Liver (tissue), 8 donors: ENCODE measurements at regions not wholly inside any gene's neighbourhood (a gene's known extent, or its start where the extent isn't known, plus 50 kb on each side); places are given as distances from the start of the nearest gene placed in this dataset.

Source experiments
- DNase-seq: peaks from one replicate; pipeline ENCODE4 v3.0.0-alpha.2; 2017; ENCODE audit warnings: low spot score
- H3K27ac ChIP-seq, 2 donors: one replicate each; pipeline ENCODE4 v1.7.0; 2013; ENCODE audit warnings: inconsistent platforms in 2 of 2, low read length in 2 of 2, control low read depth in 1 of 2, low read depth in 1 of 2, mild to moderate bottlenecking in 1 of 2
- H3K27me3 ChIP-seq, 4 donors: one replicate each; pipeline versions ENCODE4 v1.6.1 to v1.7.0; 2013; ENCODE audit warnings: low read length in 3 of 4, inconsistent platforms in 1 of 4, mild to moderate bottlenecking in 1 of 4, moderate library complexity in 1 of 4; ENCODE audit not compliant: control insufficient read depth in 4 of 4, insufficient read depth in 4 of 4
- H3K36me3 ChIP-seq, 4 donors: one replicate each; pipeline versions ENCODE4 v1.6.1 to v1.7.0; 2013; ENCODE audit warnings: low read length in 3 of 4, mild to moderate bottlenecking in 3 of 4, low read depth in 1 of 4, moderate library complexity in 1 of 4; ENCODE audit not compliant: control insufficient read depth in 4 of 4, insufficient read depth in 3 of 4
- H3K4me1 ChIP-seq, 4 donors: one replicate each; pipeline versions ENCODE4 v1.6.1 to v1.7.0; 2013; ENCODE audit warnings: low read length in 3 of 4, mild to moderate bottlenecking in 3 of 4, moderate library complexity in 1 of 4; ENCODE audit not compliant: control insufficient read depth in 4 of 4, insufficient read depth in 4 of 4
- H3K4me3 ChIP-seq, 3 donors: one replicate each; pipeline versions ENCODE4 v1.6.1 to v1.7.0; 2013; ENCODE audit warnings: low read length in 3 of 3, control low read depth in 1 of 3, low read depth in 1 of 3, mild to moderate bottlenecking in 1 of 3
- H3K9ac ChIP-seq, 2 donors: one replicate each; pipeline ENCODE4 v1.7.0; 2013; ENCODE audit warnings: low read length in 2 of 2, mild to moderate bottlenecking in 2 of 2, moderate library complexity in 2 of 2, control low read depth in 1 of 2, low read depth in 1 of 2
- H3K9me3 ChIP-seq, 4 donors: one replicate each; pipeline versions ENCODE4 v1.6.1 to v1.7.0; 2013; ENCODE audit warnings: low read length in 3 of 4; ENCODE audit not compliant: control insufficient read depth in 4 of 4
- EGR1 ChIP-seq, 2 donors: IDR thresholded peaks; 2 replicates each; pipeline ENCODE4 v1.6.1; 2016 to 2018; ENCODE audit warnings: antibody characterized with exemption in 2 of 2, low read depth in 2 of 2
- FOXA1 ChIP-seq: IDR thresholded peaks from 2 replicates; pipeline ENCODE4 v1.6.1; 2016; ENCODE audit warnings: antibody characterized with exemption
- FOXA2 ChIP-seq: IDR thresholded peaks from 2 replicates; pipeline ENCODE4 v1.6.1; 2016; ENCODE audit warnings: antibody characterized with exemption
- GABPA ChIP-seq, 2 donors: IDR thresholded peaks in 1 of 2; conservative IDR thresholded peaks in 1 of 2; 2 replicates each; pipeline ENCODE4 v1.6.1; 2016; ENCODE audit warnings: antibody characterized with exemption in 2 of 2, mild to moderate bottlenecking in 1 of 2, moderate library complexity in 1 of 2
- HNF4A ChIP-seq, 2 donors: conservative IDR thresholded peaks; 2 replicates each; pipeline ENCODE4 v1.6.1; 2016; ENCODE audit warnings: antibody characterized with exemption in 2 of 2, mild to moderate bottlenecking in 2 of 2
- HNF4G ChIP-seq: IDR thresholded peaks from 2 replicates; pipeline ENCODE4 v1.6.1; 2016; ENCODE audit warnings: antibody characterized with exemption
- JUND ChIP-seq, 2 donors: IDR thresholded peaks; 2 replicates each; pipeline ENCODE4 v1.6.1; 2016; ENCODE audit warnings: antibody characterized with exemption in 2 of 2
- MAX ChIP-seq: IDR thresholded peaks from 2 replicates; pipeline ENCODE4 v1.6.1; 2016; ENCODE audit warnings: antibody characterized with exemption
- NR2F2 ChIP-seq: IDR thresholded peaks from 2 replicates; pipeline ENCODE4 v1.6.1; 2016; ENCODE audit warnings: antibody characterized with exemption
- RAD21 ChIP-seq, 2 donors: IDR thresholded peaks; 2 replicates each; pipeline ENCODE4 v1.6.1; 2016; ENCODE audit warnings: antibody characterized with exemption in 2 of 2, mild to moderate bottlenecking in 2 of 2
- REST ChIP-seq: IDR thresholded peaks from 2 replicates; pipeline ENCODE4 v1.6.1; 2016; ENCODE audit warnings: antibody characterized with exemption, mild to moderate bottlenecking
- RXRA ChIP-seq, 2 donors: IDR thresholded peaks; 2 replicates each; pipeline ENCODE4 v1.6.1; 2017 to 2018; ENCODE audit warnings: antibody characterized with exemption in 2 of 2, mild to moderate bottlenecking in 1 of 2
- SP1 ChIP-seq: IDR thresholded peaks from 2 replicates; pipeline ENCODE4 v1.6.1; 2018; ENCODE audit warnings: antibody characterized with exemption, mild to moderate bottlenecking
- TAF1 ChIP-seq: conservative IDR thresholded peaks from 2 replicates; pipeline ENCODE4 v1.6.1; 2016; ENCODE audit warnings: antibody characterized with exemption, mild to moderate bottlenecking
- YY1 ChIP-seq: IDR thresholded peaks from 2 replicates; pipeline ENCODE4 v1.6.1; 2016; ENCODE audit warnings: antibody characterized with exemption, mild to moderate bottlenecking
- ZBTB33 ChIP-seq: IDR thresholded peaks from 2 replicates; pipeline ENCODE4 v1.6.1; 2016; ENCODE audit warnings: antibody characterized with exemption
- WGBS: extraction: QIAGEN DNeasy Blood & Tissue Kit; methylation state at CpG from one replicate; pipeline ENCODE4 v1.1.7; 2013; 5-methylcytosine and 5-hydroxymethylcytosine counted together
- TF ChIP-seq, protein P1 (sequence below): IDR thresholded peaks from 2 replicates; pipeline ENCODE4 v1.6.1; 2016; ENCODE audit warnings: antibody characterized with exemption
- TF ChIP-seq, protein P2 (sequence below): fragments of 150-350 bp; IDR thresholded peaks from 2 replicates; pipeline ENCODE4 v1.5.1; 2017; ENCODE audit warnings: improper control_type of control experiment, low read depth, low read length; ENCODE audit not compliant: missing input control
- donor health status: healthy.
- donor health status: healthy.
- donor health status: healthy.
- donor health status: healthy.
- donor health status: healthy.

DNA sequence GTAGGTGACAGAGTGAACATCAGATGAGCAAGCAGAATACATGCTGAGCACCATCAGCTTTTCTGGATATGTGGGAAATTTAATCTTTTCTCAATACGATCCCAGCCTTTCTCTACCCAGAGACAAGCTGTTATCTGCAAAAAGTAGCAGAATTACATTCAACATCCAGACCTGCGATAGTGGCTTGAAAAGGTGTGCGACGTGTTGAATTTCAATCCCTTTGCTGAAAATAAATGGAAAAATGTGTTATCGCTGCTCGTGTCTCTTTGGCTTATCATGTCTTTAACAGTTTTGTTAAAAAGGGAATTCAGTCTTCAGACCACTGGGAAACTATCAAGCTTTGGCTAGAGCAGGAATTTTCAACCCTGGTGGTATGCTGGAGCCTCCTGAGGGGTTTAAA is 98.8 kb upstream of the FAM20A start:
- 90% methylated on average over 6 of the region's 6 CpGs for WGBS
- H3K27ac ChIP-seq: no peak overlapping the region
- TF ChIP-seq FOXA2 (no peak), ZBTB33 (no peak), HNF4G (no peak), TAF1 (no peak), SP1 (no peak), HNF4A (conservative IDR thresholded peaks at IDR 0.05) (no peak), RAD21 (IDR thresholded peaks at IDR 0.05) (no peak), REST (no peak), EGR1 (IDR thresholded peaks at IDR 0.05; ENCODE audit: low read depth in 2 of 2) (no peak)
- TF ChIP-seq, protein P1, sequence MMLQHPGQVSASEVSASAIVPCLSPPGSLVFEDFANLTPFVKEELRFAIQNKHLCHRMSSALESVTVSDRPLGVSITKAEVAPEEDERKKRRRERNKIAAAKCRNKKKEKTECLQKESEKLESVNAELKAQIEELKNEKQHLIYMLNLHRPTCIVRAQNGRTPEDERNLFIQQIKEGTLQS: no peak

GRCh38 chr17:68698746-68699145 is 97.6 kb upstream of the FAM20A start:
- no peak overlapping the region for H3K4me3 ChIP-seq
- 63% methylated on average over 3 of the region's 3 CpGs for WGBS
- no peaks in the 10 kb centered on the region for H3K36me3 ChIP-seq
- TF ChIP-seq REST: no peak
- TF ChIP-seq HNF4G: no peak
- TF ChIP-seq YY1: no peak
- TF ChIP-seq FOXA1: no peak
- TF ChIP-seq FOXA2: no peak
- no peak for TF ChIP-seq JUND (IDR thresholded peaks at IDR 0.05)
- TF ChIP-seq RXRA (IDR thresholded peaks at IDR 0.05): no peak
- no peak for TF ChIP-seq SP1
- TF ChIP-seq, protein P1: no peak
- no peak for TF ChIP-seq NR2F2
- TF ChIP-seq GABPA (IDR thresholded peaks at IDR 0.05 in 1 of 2, conservative IDR thresholded peaks at IDR 0.05 in 1 of 2): no peak
- TF ChIP-seq, protein P2, sequence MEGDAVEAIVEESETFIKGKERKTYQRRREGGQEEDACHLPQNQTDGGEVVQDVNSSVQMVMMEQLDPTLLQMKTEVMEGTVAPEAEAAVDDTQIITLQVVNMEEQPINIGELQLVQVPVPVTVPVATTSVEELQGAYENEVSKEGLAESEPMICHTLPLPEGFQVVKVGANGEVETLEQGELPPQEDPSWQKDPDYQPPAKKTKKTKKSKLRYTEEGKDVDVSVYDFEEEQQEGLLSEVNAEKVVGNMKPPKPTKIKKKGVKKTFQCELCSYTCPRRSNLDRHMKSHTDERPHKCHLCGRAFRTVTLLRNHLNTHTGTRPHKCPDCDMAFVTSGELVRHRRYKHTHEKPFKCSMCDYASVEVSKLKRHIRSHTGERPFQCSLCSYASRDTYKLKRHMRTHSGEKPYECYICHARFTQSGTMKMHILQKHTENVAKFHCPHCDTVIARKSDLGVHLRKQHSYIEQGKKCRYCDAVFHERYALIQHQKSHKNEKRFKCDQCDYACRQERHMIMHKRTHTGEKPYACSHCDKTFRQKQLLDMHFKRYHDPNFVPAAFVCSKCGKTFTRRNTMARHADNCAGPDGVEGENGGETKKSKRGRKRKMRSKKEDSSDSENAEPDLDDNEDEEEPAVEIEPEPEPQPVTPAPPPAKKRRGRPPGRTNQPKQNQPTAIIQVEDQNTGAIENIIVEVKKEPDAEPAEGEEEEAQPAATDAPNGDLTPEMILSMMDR: no peak
- no peak for TF ChIP-seq MAX
- TF ChIP-seq RAD21 (IDR thresholded peaks at IDR 0.05): no peak
- no peak overlapping the region for H3K9ac ChIP-seq
- no peak overlapping the region for H3K27ac ChIP-seq
- H3K9me3 ChIP-seq: no peaks in the 10 kb centered on the region
- DNase-seq: no peak
- no peaks in the 10 kb centered on the region for H3K4me1 ChIP-seq
- no peaks in the 10 kb centered on the region for H3K27me3 ChIP-seq

More for the DNA sequence above, 98.8 kb upstream of the FAM20A start:
- Histone ChIP-seq H3K4me1 (no peaks in the 10 kb centered on the region), H3K9me3 (no peaks in the 10 kb centered on the region), H3K9ac (no peak overlapping the region), H3K27me3 (no peaks in the 10 kb centered on the region), H3K4me3 (no peak overlapping the region), H3K36me3 (no peaks in the 10 kb centered on the region)
- DNase-seq: no peak
